K562 (cell line): ENCODE measurements at regions not wholly inside any gene's neighbourhood (a gene's known extent, or its start where the extent isn't known, plus 50 kb on each side); places are given as distances from the start of the nearest gene placed in this dataset.

Source experiments
- ATAC-seq: fragments of 200-7000 bp; cut with Tn5 transposase; 3 replicates; pipeline ENCODE4 v1.9.1; 2020; ENCODE audit warnings: moderate library complexity
- BruUV-seq: library from RNA; stranded (reverse); fragments of 400-500 nt; replicated peaks from 2 replicates; lab custom pipeline; 2021; lab: Mats Ljungman, UMichigan
- CTCF ChIA-PET: fragments of 300-600 bp; formaldehyde crosslinking; extraction: SDS; loops from one replicate; lab custom pipeline; 2021; ENCODE audit warnings: low intra/inter-chr PET ratio; lab: Yijun Ruan, JAX
- POLR2A ChIA-PET: fragments of 300-600, 350-650 bp; sonication (Branson Sonifier 250); formaldehyde crosslinking; extraction: SDS; loops from one replicate; lab custom pipeline; 2021; ENCODE audit warnings: antibody characterized with exemption, inconsistent platforms; lab: Yijun Ruan, JAX
- DNase-seq, 4 experiments: peaks; one replicate each; pipeline versions ENCODE4 v3.0.0 to v3.0.0-alpha.2; 2011 to 2018; ENCODE audit warnings: low spot score in 3 of 4, mixed read lengths in 3 of 4; ENCODE audit errors: extremely low read depth in 1 of 4
- FAIRE-seq: peaks from 2 replicates; lab custom pipeline; 2011; peaks lifted over from hg19 to GRCh38; lab: Jason Lieb, UNC
- H2AFZ ChIP-seq: 2 replicates; pipeline ENCODE4 v1.6.0; 2011; ENCODE audit warnings: low read depth, low read length, control low read depth, inconsistent platforms
- H3K27ac ChIP-seq: fragments of 200-600 bp; 3 replicates; pipeline ENCODE4 v1.8.0; 2011; ENCODE audit warnings: low read depth, mild to moderate bottlenecking, control low read depth, inconsistent platforms, low read length, moderate library complexity, mixed read lengths; ENCODE audit errors: extremely low read depth
- H3K27me3 ChIP-seq, 2 experiments: fragments of 300-600 bp in 1 of 2; 2 replicates in 1 of 2; 3 replicates in 1 of 2; pipeline versions ENCODE4 v1.6.0 to v1.8.0; 2011; ENCODE audit warnings: inconsistent platforms in 2 of 2, low read length in 2 of 2, mild to moderate bottlenecking in 1 of 2, mixed read lengths in 1 of 2, moderate library complexity in 1 of 2; ENCODE audit not compliant: control insufficient read depth in 2 of 2, insufficient read depth in 2 of 2
- H3K36me3 ChIP-seq: fragments of 300-600 bp; 3 replicates; pipeline ENCODE4 v1.8.0; 2011; ENCODE audit warnings: mild to moderate bottlenecking, low read length, inconsistent platforms; ENCODE audit not compliant: control insufficient read depth, insufficient read depth
- H3K4me1 ChIP-seq, 2 experiments: fragments of 200-600 bp in 1 of 2; replicated peaks in 1 of 2; 2 replicates in 1 of 2; 3 replicates in 1 of 2; pipeline versions ENCODE4 v1.5.1 to v1.8.0; 2011; ENCODE audit warnings: inconsistent platforms in 2 of 2, low read length in 2 of 2, mild to moderate bottlenecking in 1 of 2, mixed read lengths in 1 of 2, moderate library complexity in 1 of 2; ENCODE audit not compliant: control insufficient read depth in 2 of 2, insufficient read depth in 2 of 2
- H3K4me2 ChIP-seq: 2 replicates; pipeline ENCODE4 v1.6.1; 2011; ENCODE audit warnings: low read length, control low read depth, inconsistent platforms, mixed read lengths; ENCODE audit not compliant: insufficient read depth
- H3K4me3 ChIP-seq: fragments of 200-600 bp; sonication (generic), shearing (Covaris generic); 2 replicates; pipeline ENCODE4 v1.5.1; 2016; ENCODE audit warnings: control low read depth, inconsistent platforms
- H3K79me2 ChIP-seq: fragments of 200-600 bp; 3 replicates; pipeline ENCODE4 v1.8.0; 2011; ENCODE audit warnings: low read length, inconsistent platforms; ENCODE audit not compliant: control insufficient read depth, insufficient read depth
- H3K9ac ChIP-seq, 2 experiments: 2 replicates each; pipeline versions ENCODE4 v1.6.0 to v1.6.1; 2011; ENCODE audit warnings: low read depth in 2 of 2, low read length in 2 of 2, control low read depth in 1 of 2, inconsistent platforms in 1 of 2, mild to moderate bottlenecking in 1 of 2, mixed read lengths in 1 of 2; ENCODE audit not compliant: insufficient read depth in 1 of 2
- H3K9me1 ChIP-seq: one replicate; pipeline ENCODE4 v1.6.0; 2011; ENCODE audit warnings: inconsistent platforms, mild to moderate bottlenecking, low read length, moderate library complexity; ENCODE audit not compliant: control insufficient read depth, insufficient read depth
- H3K9me3 ChIP-seq: replicated peaks from 2 replicates; pipeline ENCODE4 v1.5.1; 2011; ENCODE audit warnings: low read depth, low read length, inconsistent platforms; ENCODE audit not compliant: control insufficient read depth, insufficient read depth
- H4K20me1 ChIP-seq: replicated peaks from 2 replicates; pipeline ENCODE4 v1.6.1; 2011; ENCODE audit warnings: low read length, inconsistent platforms, mixed read lengths; ENCODE audit not compliant: control insufficient read depth, insufficient read depth
- DLX4 ChIP-seq: fragments of 250-450 bp; sonication (Bioruptor Pico); IDR thresholded peaks from 2 replicates; pipeline ENCODE4 v1.6.1; 2021; ENCODE audit warnings: mild to moderate bottlenecking
- FIP1L1 ChIP-seq: fragments of 200-400 bp; formaldehyde crosslinking; IDR thresholded peaks from 2 replicates; pipeline ENCODE4 v1.6.1; 2018; ENCODE audit warnings: mild to moderate bottlenecking, low read depth, low read length; ENCODE audit not compliant: poor library complexity, severe bottlenecking
- GTF2E2 ChIP-seq: fragments of 200-800 bp; sonication (Bioruptor generic); IDR thresholded peaks from 2 replicates; pipeline ENCODE4 v1.6.1; 2016; ENCODE audit warnings: missing genetic modification characterization, missing compliant biosample characterization
- ILK ChIP-seq: fragments of 450-650 bp; IDR thresholded peaks from 2 replicates; pipeline ENCODE4 v1.6.1; 2016; ENCODE audit warnings: missing genetic modification characterization, low read depth, mild to moderate bottlenecking, missing compliant biosample characterization, moderate library complexity, borderline replicate concordance
- KDM4B ChIP-seq, 2 experiments: fragments of 450-650 bp in 1 of 2; sonication (generic) in 1 of 2; IDR thresholded peaks; 2 replicates each; pipeline ENCODE4 v1.6.1; 2016 to 2017; ENCODE audit warnings: borderline replicate concordance in 2 of 2, antibody characterized with exemption in 1 of 2, low read depth in 1 of 2, mild to moderate bottlenecking in 1 of 2
- MTA3 ChIP-seq: fragments of 450-650 bp; formaldehyde crosslinking; IDR thresholded peaks from 2 replicates; pipeline ENCODE4 v1.6.1; 2017; ENCODE audit warnings: mild to moderate bottlenecking, borderline replicate concordance
- MYC ChIP-seq, 2 experiments: fragments of 250-450 bp in 1 of 2; sonication (Bioruptor Pico) in 1 of 2; IDR thresholded peaks; 2 replicates each; pipeline versions ENCODE4 v1.5.1 to v1.6.1; 2012 to 2021; ENCODE audit warnings: low read depth in 2 of 2, borderline replicate concordance in 1 of 2, improper control_type of control experiment in 1 of 2, low read length in 1 of 2, mild to moderate bottlenecking in 1 of 2, moderate library complexity in 1 of 2
- NFXL1 ChIP-seq: fragments of 450-650 bp; formaldehyde crosslinking; IDR thresholded peaks from 2 replicates; pipeline ENCODE4 v1.4.0; 2021; ENCODE audit warnings: mild to moderate bottlenecking
- OTX1 ChIP-seq: fragments of 450-650 bp; formaldehyde crosslinking; IDR thresholded peaks from 2 replicates; pipeline ENCODE4 v1.4.0; 2022; ENCODE audit warnings: mild to moderate bottlenecking
- PPARD ChIP-seq: fragments of 250-450 bp; sonication (Bioruptor Pico); IDR thresholded peaks from 2 replicates; pipeline ENCODE4 v1.8.0; 2022; ENCODE audit warnings: inconsistent platforms, mild to moderate bottlenecking, moderate library complexity
- PTTG1 ChIP-seq: fragments of 450-650 bp; IDR thresholded peaks from 2 replicates; pipeline ENCODE4 v1.6.1; 2016; ENCODE audit warnings: low read depth, mild to moderate bottlenecking, missing genetic modification characterization, missing compliant biosample characterization
- SMAD3 ChIP-seq: fragments of 450-650 bp; formaldehyde crosslinking; conservative IDR thresholded peaks from 2 replicates; pipeline ENCODE4 v1.4.0; 2020; ENCODE audit warnings: mild to moderate bottlenecking
- SNIP1 ChIP-seq: fragments of 450-650 bp; IDR thresholded peaks from 2 replicates; pipeline ENCODE4 v1.7.1; 2017; ENCODE audit warnings: low read depth, mild to moderate bottlenecking
- ZNF507 ChIP-seq: conservative IDR thresholded peaks from 2 replicates; pipeline ENCODE4 v1.6.1; 2017; ENCODE audit warnings: missing genetic modification characterization, missing compliant biosample characterization
- WGBS: fragments of 100-300 bp; shearing (Covaris generic); methylation state at CpG from one replicate; pipeline ENCODE4 v1.1.6; 2016; ENCODE audit warnings: low coverage, mixed read lengths; ENCODE audit not compliant: insufficient coverage; ENCODE audit errors: missing lambda C conversion rate; 5-methylcytosine and 5-hydroxymethylcytosine counted together
- in situ Hi-C: fragments of 300-500 bp; cut with MboI; formaldehyde crosslinking; loops from 4 replicates; pipeline ENCODE4 v1.15.0; 2018; ENCODE audit warnings: inconsistent platforms, mixed read lengths
- intact Hi-C: fragments of 100-400 bp; cut with micrococcal nuclease; formaldehyde crosslinking; loops from 2 replicates; pipeline ENCODE4 v1.14.2; 2022
- TF ChIP-seq, protein P1 (sequence below): IDR thresholded peaks from 3 replicates; pipeline ENCODE4 v1.6.1; 2011; ENCODE audit warnings: borderline replicate concordance, mild to moderate bottlenecking; ENCODE audit not compliant: insufficient read length, insufficient read depth
- TF ChIP-seq, protein P2 (sequence below): fragments of 450-650 bp; IDR thresholded peaks from 2 replicates; pipeline ENCODE4 v1.6.1; 2016
- TF ChIP-seq, protein P3 (sequence below), 2 experiments: fragments of 250-450 bp in 1 of 2; fragments of 450-650 bp in 1 of 2; sonication (Bioruptor Pico) in 1 of 2; IDR thresholded peaks; 2 replicates each; pipeline versions ENCODE4 v1.6.1 to v1.8.0; 2016 to 2021; ENCODE audit warnings: mild to moderate bottlenecking in 2 of 2, moderate library complexity in 2 of 2, missing compliant biosample characterization in 1 of 2, missing genetic modification characterization in 1 of 2

GRCh38 chr12:5210179-5210922, 166.7 kb downstream of the KCNA5 start (continued):
- TF ChIP-seq ILK (tag) = no peak

DNA sequence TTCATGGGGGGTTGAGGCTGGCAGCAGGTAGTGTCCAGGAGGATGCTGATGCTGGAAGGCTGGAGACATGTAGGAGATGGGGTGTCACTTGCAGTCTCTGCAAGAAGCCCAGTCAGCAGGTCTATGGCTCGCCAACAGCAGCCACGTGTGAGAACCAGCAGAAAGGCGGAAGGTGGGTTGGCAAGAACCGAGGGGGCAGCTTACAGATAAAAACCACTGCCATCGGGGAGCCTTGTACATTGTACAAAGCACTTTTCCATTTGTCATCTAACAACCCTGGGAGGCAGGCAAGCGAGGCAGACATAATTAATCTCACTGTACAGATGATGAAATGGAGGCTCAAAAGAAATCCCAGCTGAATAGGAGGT, 167.2 kb downstream of the KCNA5 start:
- 3% methylated on average over 6 of the region's 6 CpGs for WGBS
- no peak for DNase-seq

More for the DNA sequence above, 167.2 kb downstream of the KCNA5 start:
- no peaks in the 10 kb centered on the region for H3K79me2 ChIP-seq
- no peak for ATAC-seq
- CTCF ChIA-PET = no interaction called here
- no TSS peak for BruUV-seq
- POLR2A ChIA-PET = no interaction called here
- H3K27me3 ChIP-seq = peaks cover 0 to 4% of the 10 kb centered on the region in 2 experiments; a peak in 1 of 5 replicates
- H3K9ac ChIP-seq = no peak overlapping the region; a peak in 1 of 4 replicates
- H3K4me3 ChIP-seq = no peak overlapping the region
- FAIRE-seq = no peak
- no peaks in the 10 kb centered on the region for H3K9me1 ChIP-seq
- no peaks in the 10 kb centered on the region for H4K20me1 ChIP-seq
- intact Hi-C loops = no loop called here
- H2AFZ ChIP-seq = no peak overlapping the region
- H3K36me3 ChIP-seq = no peaks in the 10 kb centered on the region
- no peak overlapping the region for H3K27ac ChIP-seq
- H3K4me2 ChIP-seq = no peak overlapping the region
- TF ChIP-seq SNIP1 (no peak), PPARD (CRISPR knock-in tag) (no peak), MTA3 (no peak), PTTG1 (tag) (no peak), NFXL1 (CRISPR knock-in tag) (no peak), DLX4 (no peak), FIP1L1 (no peak), OTX1 (CRISPR knock-in tag) (no peak), ZNF507 (tag) (no peak), KDM4B (IDR thresholded peaks at IDR 0.05; ENCODE audit: borderline replicate concordance in 2 of 2, low read depth in 1 of 2) (no peak), MYC (IDR thresholded peaks at IDR 0.05; ENCODE audit: low read depth, low read length) (no peak), MYC (CRISPR knock-in tag; IDR thresholded peaks at IDR 0.05; ENCODE audit: borderline replicate concordance, low read depth) (no peak), GTF2E2 (tag) (no peak), SMAD3 (CRISPR knock-in tag) (no peak)
- TF ChIP-seq, protein P1, sequence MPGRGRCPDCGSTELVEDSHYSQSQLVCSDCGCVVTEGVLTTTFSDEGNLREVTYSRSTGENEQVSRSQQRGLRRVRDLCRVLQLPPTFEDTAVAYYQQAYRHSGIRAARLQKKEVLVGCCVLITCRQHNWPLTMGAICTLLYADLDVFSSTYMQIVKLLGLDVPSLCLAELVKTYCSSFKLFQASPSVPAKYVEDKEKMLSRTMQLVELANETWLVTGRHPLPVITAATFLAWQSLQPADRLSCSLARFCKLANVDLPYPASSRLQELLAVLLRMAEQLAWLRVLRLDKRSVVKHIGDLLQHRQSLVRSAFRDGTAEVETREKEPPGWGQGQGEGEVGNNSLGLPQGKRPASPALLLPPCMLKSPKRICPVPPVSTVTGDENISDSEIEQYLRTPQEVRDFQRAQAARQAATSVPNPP = no peak
- TF ChIP-seq, protein P2, sequence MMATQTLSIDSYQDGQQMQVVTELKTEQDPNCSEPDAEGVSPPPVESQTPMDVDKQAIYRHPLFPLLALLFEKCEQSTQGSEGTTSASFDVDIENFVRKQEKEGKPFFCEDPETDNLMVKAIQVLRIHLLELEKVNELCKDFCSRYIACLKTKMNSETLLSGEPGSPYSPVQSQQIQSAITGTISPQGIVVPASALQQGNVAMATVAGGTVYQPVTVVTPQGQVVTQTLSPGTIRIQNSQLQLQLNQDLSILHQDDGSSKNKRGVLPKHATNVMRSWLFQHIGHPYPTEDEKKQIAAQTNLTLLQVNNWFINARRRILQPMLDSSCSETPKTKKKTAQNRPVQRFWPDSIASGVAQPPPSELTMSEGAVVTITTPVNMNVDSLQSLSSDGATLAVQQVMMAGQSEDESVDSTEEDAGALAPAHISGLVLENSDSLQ = no peak
- TF ChIP-seq, protein P3, sequence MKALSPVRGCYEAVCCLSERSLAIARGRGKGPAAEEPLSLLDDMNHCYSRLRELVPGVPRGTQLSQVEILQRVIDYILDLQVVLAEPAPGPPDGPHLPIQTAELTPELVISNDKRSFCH (CRISPR knock-in tag; IDR thresholded peaks at IDR 0.05) = no peak
- TF ChIP-seq, protein P3 (tag; IDR thresholded peaks at IDR 0.05) = no peak
- no peaks in the 10 kb centered on the region for H3K4me1 ChIP-seq
- in situ Hi-C loops = no loop called here
- no peaks in the 10 kb centered on the region for H3K9me3 ChIP-seq
